ENCODE measurements at regions not wholly inside any gene's neighbourhood (a gene's known extent, or its start where the extent isn't known, plus 50 kb on each side); places are given as distances from the start of the nearest gene placed in this dataset.

DNA sequence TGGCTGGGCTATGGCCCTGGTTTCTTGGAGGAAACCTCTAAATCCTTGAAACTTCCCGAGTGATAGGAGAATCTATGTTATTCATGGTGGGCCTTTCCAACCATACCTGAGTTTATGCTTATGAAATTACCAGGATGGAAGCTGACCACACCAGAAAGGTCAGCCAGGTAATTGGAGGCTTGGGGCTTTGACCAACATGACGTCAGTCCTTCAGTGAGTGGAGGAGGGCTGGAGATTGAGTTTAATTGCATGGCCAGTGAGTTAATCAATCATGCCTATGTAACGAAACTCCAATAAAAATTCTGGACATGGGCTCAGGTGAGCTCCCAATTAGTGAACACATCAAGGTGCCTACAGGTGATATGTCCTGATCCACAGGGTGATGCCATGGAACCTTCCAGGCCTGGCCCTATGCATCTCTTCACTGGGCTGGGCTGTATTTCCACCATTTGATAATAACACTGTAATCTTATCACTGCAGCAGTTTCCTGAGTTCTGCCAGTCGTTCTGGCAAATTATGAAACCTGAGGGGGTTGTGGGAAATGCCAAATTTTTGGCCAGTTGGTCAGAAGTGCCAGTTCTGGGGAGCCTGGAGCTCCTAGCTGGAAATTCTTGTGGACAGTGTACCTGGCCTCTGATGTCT is 106.5 kb downstream of the CDH26 start:
- CTCF ChIA-PET, result no interaction called here

GRCh38 chr20:60065741-60066437 is 107.7 kb downstream of the CDH26 start:
- Histone ChIP-seq H3K4me1 (ENCODE audit: insufficient read depth, low read length) (peaks cover 11% of the 10 kb centered on the region), H3K36me3 (ENCODE audit: insufficient read depth, low read length) (no peaks in the 10 kb centered on the region), H3K27me3 (ENCODE audit: insufficient read depth, low read length, poor library complexity, severe bottlenecking) (no peaks in the 10 kb centered on the region), H3K4me3 (ENCODE audit: low read length) (no peak overlapping the region), H3K9me3 (ENCODE audit: low read length) (no peaks in the 10 kb centered on the region), H3K27ac (ENCODE audit: low read depth, low read length) (no peak overlapping the region)
- no peak for DNase-seq
- H3K36me3 Mint-ChIP-seq, result no peaks in the 10 kb centered on the region
- H3K4me1 Mint-ChIP-seq, result peaks cover 17 to 24% (median 18%) of the 10 kb centered on the region in 3 donors
- no peaks in the 10 kb centered on the region for H3K27me3 Mint-ChIP-seq
- POLR2A ChIA-PET, result no interaction called here
- peak overlapping the region in 2 of 8 donors; percentile 18 to 65 for H3K27ac Mint-ChIP-seq
- H3K4me3 Mint-ChIP-seq, result no peak overlapping the region
- CTCF ChIA-PET, result no interaction called here
- H3K9me3 Mint-ChIP-seq, result no peaks in the 10 kb centered on the region

More for the DNA sequence above, 106.5 kb downstream of the CDH26 start:
- H3K4me1 ChIP-seq (ENCODE audit: insufficient read depth, low read length), result peaks cover 11% of the 10 kb centered on the region
- no peak for DNase-seq
- Mint-ChIP-seq H3K4me1 (peaks cover 17 to 24% (median 18%) of the 10 kb centered on the region in 3 donors), H3K36me3 (no peaks in the 10 kb centered on the region), H3K4me3 (no peak overlapping the region), H3K9me3 (no peaks in the 10 kb centered on the region), H3K27ac (no peak overlapping the region), H3K27me3 (no peaks in the 10 kb centered on the region)
- no peak overlapping the region for H3K27ac ChIP-seq (ENCODE audit: low read depth, low read length)
- H3K27me3 ChIP-seq (ENCODE audit: insufficient read depth, low read length, poor library complexity, severe bottlenecking), result no peaks in the 10 kb centered on the region
- POLR2A ChIA-PET, result no interaction called here
- H3K4me3 ChIP-seq (ENCODE audit: low read length), result no peak overlapping the region
- no peaks in the 10 kb centered on the region for H3K9me3 ChIP-seq (ENCODE audit: low read length)
- no peaks in the 10 kb centered on the region for H3K36me3 ChIP-seq (ENCODE audit: insufficient read depth, low read length)

DNA sequence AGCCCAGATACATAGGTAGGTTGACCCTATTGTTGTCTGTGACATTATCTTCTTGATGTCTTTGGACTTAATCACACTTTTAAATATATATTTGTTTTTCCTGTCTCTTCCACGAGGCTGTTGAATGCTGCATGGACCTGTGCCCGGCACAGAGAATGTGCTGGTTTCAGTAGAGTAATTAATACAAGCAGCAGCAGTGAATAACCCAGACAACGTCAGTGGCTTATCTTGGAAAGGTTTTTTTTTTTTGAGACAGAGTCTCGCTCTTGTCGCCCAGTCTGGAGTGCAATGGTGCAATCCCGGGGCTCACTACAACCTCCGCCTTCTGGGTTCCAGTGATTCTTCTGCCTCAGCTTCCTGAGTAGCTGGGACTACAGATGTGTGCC is 108.2 kb downstream of the CDH26 start:
- Mint-ChIP-seq H3K4me1 (peaks cover 17 to 24% (median 18%) of the 10 kb centered on the region in 3 donors), H3K4me3 (no peak overlapping the region), H3K36me3 (no peaks in the 10 kb centered on the region), H3K9me3 (no peaks in the 10 kb centered on the region), H3K27me3 (no peaks in the 10 kb centered on the region), H3K27ac (peak overlapping the region in 1 of 8 donors; percentile 18)
- ChIA-PET POLR2A (no interaction called here), CTCF (no interaction called here)
- Histone ChIP-seq H3K36me3 (ENCODE audit: insufficient read depth, low read length) (no peaks in the 10 kb centered on the region), H3K27ac (ENCODE audit: low read depth, low read length) (no peak overlapping the region), H3K9me3 (ENCODE audit: low read length) (no peaks in the 10 kb centered on the region), H3K4me3 (ENCODE audit: low read length) (no peak overlapping the region), H3K27me3 (ENCODE audit: insufficient read depth, low read length, poor library complexity, severe bottlenecking) (no peaks in the 10 kb centered on the region), H3K4me1 (ENCODE audit: insufficient read depth, low read length) (peaks cover 11% of the 10 kb centered on the region)
- no peak for DNase-seq

GRCh38 chr20:60068509-60068908 is 110.3 kb downstream of the CDH26 start:
- no peaks in the 10 kb centered on the region for H3K27me3 Mint-ChIP-seq
- CTCF ChIA-PET, result no interaction called here

DNA sequence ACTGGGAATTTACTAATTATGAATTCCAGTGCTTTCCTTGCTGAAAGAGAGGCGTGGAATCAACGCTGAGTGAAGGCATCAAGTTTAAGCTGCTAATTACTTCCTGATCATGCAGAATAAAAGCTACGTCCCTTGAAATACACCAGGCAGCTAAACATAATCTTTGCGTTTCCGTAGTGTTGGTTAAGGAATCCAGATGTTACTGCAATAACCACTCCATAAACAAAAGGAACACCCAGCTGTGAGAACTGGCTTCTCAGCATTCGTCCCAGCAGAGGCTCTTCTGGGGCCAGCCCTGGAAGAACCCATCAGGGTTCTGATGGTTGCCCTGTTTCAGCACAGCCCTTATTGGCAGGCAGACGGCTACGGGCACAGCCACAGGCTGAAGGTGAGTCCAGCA is 111.4 kb downstream of the CDH26 start:
- peaks cover 4 to 7% (median 5%) of the 10 kb centered on the region in 3 donors for H3K4me1 Mint-ChIP-seq
- H3K36me3 Mint-ChIP-seq, result peaks cover 0 to 10% (median 2%) of the 10 kb centered on the region in 3 donors
- ChIA-PET POLR2A (no interaction called here), CTCF (interaction anchor here (1.1 kb wide), 1 partner anchor 136 kb away, joined by 3 read pairs; no protein-coding TSS in a partner anchor)
- no peak overlapping the region for H3K4me3 Mint-ChIP-seq
- H3K27ac Mint-ChIP-seq, result no peak overlapping the region
- Histone ChIP-seq H3K27me3 (ENCODE audit: insufficient read depth, low read length, poor library complexity, severe bottlenecking) (no peaks in the 10 kb centered on the region), H3K4me3 (ENCODE audit: low read length) (no peak overlapping the region), H3K9me3 (ENCODE audit: low read length) (no peaks in the 10 kb centered on the region), H3K36me3 (ENCODE audit: insufficient read depth, low read length) (no peaks in the 10 kb centered on the region), H3K4me1 (ENCODE audit: insufficient read depth, low read length) (no peaks in the 10 kb centered on the region), H3K27ac (ENCODE audit: low read depth, low read length) (no peak overlapping the region)
- H3K9me3 Mint-ChIP-seq, result no peaks in the 10 kb centered on the region
- DNase-seq, result no peak
- no peaks in the 10 kb centered on the region for H3K27me3 Mint-ChIP-seq

More at GRCh38 chr20:60068509-60068908, 110.3 kb downstream of the CDH26 start:
- Mint-ChIP-seq H3K9me3 (no peaks in the 10 kb centered on the region), H3K4me3 (no peak overlapping the region), H3K27ac (no peak overlapping the region), H3K4me1 (peaks cover 9 to 12% (median 9%) of the 10 kb centered on the region in 3 donors), H3K36me3 (peaks cover 0 to 10% (median 1%) of the 10 kb centered on the region in 3 donors)
- no peaks in the 10 kb centered on the region for H3K9me3 ChIP-seq (ENCODE audit: low read length)
- peaks cover 7% of the 10 kb centered on the region for H3K4me1 ChIP-seq (ENCODE audit: insufficient read depth, low read length)
- POLR2A ChIA-PET, result no interaction called here
- no peak for DNase-seq
- no peaks in the 10 kb centered on the region for H3K36me3 ChIP-seq (ENCODE audit: insufficient read depth, low read length)
- no peaks in the 10 kb centered on the region for H3K27me3 ChIP-seq (ENCODE audit: insufficient read depth, low read length, poor library complexity, severe bottlenecking)
- no peak overlapping the region for H3K4me3 ChIP-seq (ENCODE audit: low read length)
- H3K27ac ChIP-seq (ENCODE audit: low read depth, low read length), result no peak overlapping the region

DNA sequence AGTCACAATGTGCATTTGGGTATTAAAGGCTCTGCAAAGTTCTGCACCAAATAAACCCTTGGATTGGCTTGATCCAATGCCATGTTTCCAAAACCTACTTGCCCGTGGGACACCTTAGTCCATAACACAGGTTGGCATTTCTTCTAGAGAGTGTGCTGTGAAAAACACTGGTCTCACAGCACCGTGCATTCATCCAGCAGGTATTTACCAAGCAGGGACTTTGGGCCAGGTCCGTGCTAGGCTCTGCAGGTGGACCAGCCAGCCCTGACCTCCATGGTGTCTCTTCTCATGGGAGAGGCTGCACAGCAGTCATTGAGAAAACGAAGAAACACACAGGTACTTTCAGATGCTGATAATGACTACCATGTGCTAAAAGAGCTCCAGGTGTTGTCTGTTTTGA is 112.6 kb downstream of the CDH26 start:
- Histone ChIP-seq H3K9me3 (ENCODE audit: low read length) (no peaks in the 10 kb centered on the region), H3K4me1 (ENCODE audit: insufficient read depth, low read length) (no peaks in the 10 kb centered on the region), H3K36me3 (ENCODE audit: insufficient read depth, low read length) (no peaks in the 10 kb centered on the region), H3K4me3 (ENCODE audit: low read length) (no peak overlapping the region), H3K27me3 (ENCODE audit: insufficient read depth, low read length, poor library complexity, severe bottlenecking) (no peaks in the 10 kb centered on the region), H3K27ac (ENCODE audit: low read depth, low read length) (no peak overlapping the region)
- H3K36me3 Mint-ChIP-seq, result peaks cover 0 to 10% (median 2%) of the 10 kb centered on the region in 3 donors
- no peak overlapping the region for H3K27ac Mint-ChIP-seq
- no peak for DNase-seq
- ChIA-PET POLR2A (no interaction called here), CTCF (no interaction called here)
- no peaks in the 10 kb centered on the region for H3K9me3 Mint-ChIP-seq
- H3K27me3 Mint-ChIP-seq, result no peaks in the 10 kb centered on the region
- H3K4me3 Mint-ChIP-seq, result no peak overlapping the region
- H3K4me1 Mint-ChIP-seq, result peaks cover 6 to 9% (median 8%) of the 10 kb centered on the region in 3 donors

GRCh38 chr20:60071965-60072364 is 113.7 kb downstream of the CDH26 start:
- H3K36me3 ChIP-seq (ENCODE audit: insufficient read depth, low read length), result no peaks in the 10 kb centered on the region
- Mint-ChIP-seq H3K4me1 (peaks cover 6 to 8% (median 8%) of the 10 kb centered on the region in 3 donors), H3K27me3 (no peaks in the 10 kb centered on the region), H3K9me3 (no peaks in the 10 kb centered on the region), H3K36me3 (peaks cover 0 to 10% (median 2%) of the 10 kb centered on the region in 3 donors), H3K4me3 (no peak overlapping the region), H3K27ac (no peak overlapping the region)
- ChIA-PET CTCF (no interaction called here), POLR2A (no interaction called here)
- no peaks in the 10 kb centered on the region for H3K9me3 ChIP-seq (ENCODE audit: low read length)
- no peaks in the 10 kb centered on the region for H3K4me1 ChIP-seq (ENCODE audit: insufficient read depth, low read length)
- no peak for DNase-seq
- H3K4me3 ChIP-seq (ENCODE audit: low read length), result no peak overlapping the region
- no peak overlapping the region for H3K27ac ChIP-seq (ENCODE audit: low read depth, low read length)
- H3K27me3 ChIP-seq (ENCODE audit: insufficient read depth, low read length, poor library complexity, severe bottlenecking), result no peaks in the 10 kb centered on the region

DNA sequence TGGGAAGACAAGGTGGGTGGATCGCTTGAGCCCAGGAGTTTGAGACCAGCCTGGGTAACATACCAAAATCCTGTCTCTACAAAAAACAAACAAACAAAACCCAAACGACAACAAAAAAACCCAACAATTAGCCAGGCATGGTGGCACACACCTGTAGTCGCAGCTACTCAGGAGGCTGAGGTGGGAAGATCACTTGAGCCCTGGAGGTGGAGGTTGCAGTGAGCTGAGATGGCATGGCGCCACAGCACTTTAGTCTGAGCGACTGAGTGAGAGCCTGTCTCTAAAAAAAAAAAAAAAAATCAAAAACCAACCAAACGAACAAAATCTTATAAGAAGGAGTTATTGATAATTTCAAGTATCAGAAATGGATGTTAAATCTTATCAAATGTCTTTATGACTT is 114.9 kb downstream of the CDH26 start:
- Histone ChIP-seq H3K9me3 (ENCODE audit: low read length) (no peaks in the 10 kb centered on the region), H3K27ac (ENCODE audit: low read depth, low read length) (no peak overlapping the region), H3K36me3 (ENCODE audit: insufficient read depth, low read length) (no peaks in the 10 kb centered on the region), H3K4me3 (ENCODE audit: low read length) (no peak overlapping the region), H3K4me1 (ENCODE audit: insufficient read depth, low read length) (no peaks in the 10 kb centered on the region), H3K27me3 (ENCODE audit: insufficient read depth, low read length, poor library complexity, severe bottlenecking) (no peaks in the 10 kb centered on the region)
- CTCF ChIA-PET, result no interaction called here
- Mint-ChIP-seq H3K27ac (no peak overlapping the region), H3K4me3 (no peak overlapping the region), H3K9me3 (no peaks in the 10 kb centered on the region), H3K4me1 (peaks cover 6 to 8% (median 8%) of the 10 kb centered on the region in 3 donors), H3K36me3 (peaks cover 0 to 10% (median 2%) of the 10 kb centered on the region in 3 donors), H3K27me3 (no peaks in the 10 kb centered on the region)
- no peak for DNase-seq
- POLR2A ChIA-PET, result no interaction called here
